PC-9 (cell line): ENCODE measurements at regions not wholly inside any gene's neighbourhood (a gene's known extent, or its start where the extent isn't known, plus 50 kb on each side); places are given as distances from the start of the nearest gene placed in this dataset.

Experiments used
- BruUV-seq: library from RNA; stranded (reverse); fragments of 400-500 nt; replicated peaks from 2 replicates; lab custom pipeline; 2021; lab: Mats Ljungman, UMichigan
- CTCF ChIA-PET: fragments of 300-600 bp; sonication (Branson Sonifier 250); formaldehyde crosslinking; loops from one replicate; lab custom pipeline; 2022; ENCODE audit warnings: antibody characterized with exemption; lab: Charles Lee
- POLR2A ChIA-PET: fragments of 300-600 bp; sonication (Branson Sonifier 250); formaldehyde crosslinking; loops from one replicate; lab custom pipeline; 2022; ENCODE audit warnings: antibody characterized with exemption; ENCODE audit not compliant: unreplicated experiment; lab: Charles Lee
- DNase-seq, 2 experiments: peaks; one replicate each; pipeline versions ENCODE4 v3.0.0 to v3.0.0-alpha.2; 2015 to 2022; ENCODE audit warnings: mixed read lengths in 1 of 2
- H2AFZ ChIP-seq: fragments of 200-600 bp; sonication (generic); 2 replicates; pipeline ENCODE4 v1.8.1; 2017; ENCODE audit warnings: antibody characterized with exemption
- H3F3A ChIP-seq: fragments of 200-600 bp; sonication (generic); 2 replicates; pipeline ENCODE4 v1.8.1; 2017; ENCODE audit warnings: antibody characterized with exemption, mild to moderate bottlenecking, low read depth; ENCODE audit not compliant: insufficient read depth
- H3K27ac ChIP-seq: fragments of 200-600 bp; sonication (generic); 2 replicates; pipeline ENCODE4 v1.6.1; 2016; ENCODE audit warnings: mixed run types
- H3K27me3 ChIP-seq: fragments of 200-600 bp; sonication (generic); 2 replicates; pipeline ENCODE4 v1.6.1; 2016; ENCODE audit warnings: low read depth, mixed run types; ENCODE audit not compliant: insufficient read depth
- H3K36me3 ChIP-seq: fragments of 200-600 bp; sonication (generic); 2 replicates; pipeline ENCODE4 v1.6.1; 2016; ENCODE audit warnings: low read depth, mixed run types
- H3K4me1 ChIP-seq: fragments of 200-600 bp; sonication (generic); replicated peaks from 2 replicates; pipeline ENCODE4 v1.6.1; 2016; ENCODE audit warnings: mixed run types; ENCODE audit not compliant: insufficient read depth
- H3K4me2 ChIP-seq: fragments of 200-600 bp; sonication (generic); 2 replicates; pipeline ENCODE4 v1.6.1; 2017; ENCODE audit warnings: mixed run types
- H3K4me3 ChIP-seq: fragments of 200-600 bp; sonication (generic); 2 replicates; pipeline ENCODE4 v1.6.1; 2016; ENCODE audit warnings: mixed run types
- H3K79me2 ChIP-seq: fragments of 200-600 bp; sonication (generic); 2 replicates; pipeline ENCODE4 v1.6.1; 2017; ENCODE audit warnings: low read depth, mixed run types
- H3K9me2 ChIP-seq: fragments of 200-600 bp; sonication (generic); 2 replicates; pipeline ENCODE4 v1.8.1; 2017; ENCODE audit warnings: mild to moderate bottlenecking; ENCODE audit not compliant: insufficient read depth
- H3K9me3 ChIP-seq: fragments of 200-600 bp; sonication (generic); 2 replicates; pipeline ENCODE4 v1.8.1; 2016; ENCODE audit warnings: low read depth; ENCODE audit not compliant: insufficient read depth
- H4K20me1 ChIP-seq: fragments of 200-600 bp; sonication (generic); 2 replicates; pipeline ENCODE4 v1.8.1; 2017; ENCODE audit not compliant: insufficient read depth
- CTCF ChIP-seq: fragments of 200-600 bp; sonication (generic); conservative IDR thresholded peaks from 2 replicates; pipeline ENCODE4 v1.6.1; 2017; ENCODE audit warnings: mixed run types, antibody characterized with exemption, mild to moderate bottlenecking, moderate library complexity
- EZH2 ChIP-seq: fragments of 200-600 bp; sonication (generic); IDR thresholded peaks from 2 replicates; pipeline ENCODE4 v1.8.0; 2017; ENCODE audit warnings: antibody characterized with exemption, low read depth
- intact Hi-C: fragments of 100-400 bp; cut with micrococcal nuclease; formaldehyde crosslinking; loops from one replicate; pipeline ENCODE4 v1.10.0; 2022; ENCODE audit not compliant: unreplicated experiment

DNA sequence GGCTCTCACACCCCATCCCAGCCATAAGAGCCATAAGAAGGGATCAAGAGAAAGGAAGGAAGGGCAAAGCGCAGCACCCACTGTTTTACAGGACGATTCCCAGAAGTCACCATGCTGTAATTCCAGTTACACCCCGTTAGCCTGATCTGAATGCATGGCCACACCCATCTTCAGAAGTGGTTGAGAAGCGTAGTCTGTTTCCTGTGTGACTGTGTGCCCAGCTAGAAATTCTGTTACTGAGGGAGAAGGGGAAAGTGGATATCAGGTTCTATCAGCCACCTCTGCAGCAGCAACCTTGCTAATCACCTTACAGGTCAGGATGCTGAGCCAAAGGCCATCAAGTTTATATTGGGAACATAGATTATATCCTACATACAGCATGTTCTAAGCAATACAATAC lies 260.0 kb downstream of the ABHD5 start:
- intact Hi-C loops = no loop called here
- H3K79me2 ChIP-seq = no peaks in the 10 kb centered on the region
- H2AFZ ChIP-seq = no peak overlapping the region
- no peak overlapping the region for H3K4me3 ChIP-seq
- ChIA-PET POLR2A (no interaction called here), CTCF (no interaction called here)
- no peaks in the 10 kb centered on the region; the same call in 1 of the 2 replicates for H3K9me3 ChIP-seq
- DNase-seq = no peak
- no peak for TF ChIP-seq CTCF
- no peak for TF ChIP-seq EZH2
- no peaks in the 10 kb centered on the region for H3K9me2 ChIP-seq
- H3K4me2 ChIP-seq = no peak overlapping the region
- H3K4me1 ChIP-seq = peaks cover 16% of the 10 kb centered on the region
- no peak overlapping the region for H3K27ac ChIP-seq
- no peaks in the 10 kb centered on the region for H3K27me3 ChIP-seq
- no peaks in the 10 kb centered on the region for H3K36me3 ChIP-seq
- BruUV-seq = no TSS peak
- H4K20me1 ChIP-seq = no peaks in the 10 kb centered on the region
- H3F3A ChIP-seq = peaks cover 15% of the 10 kb centered on the region; the same call in 1 of the 2 replicates

GRCh38 chr3:43951813-43952212 lies 261.1 kb downstream of the ABHD5 start:
- Histone ChIP-seq H3K27me3 (no peaks in the 10 kb centered on the region), H4K20me1 (no peaks in the 10 kb centered on the region), H3K79me2 (no peaks in the 10 kb centered on the region), H3F3A (peaks cover 15% of the 10 kb centered on the region; the same call in 1 of the 2 replicates), H3K4me1 (peaks cover 16% of the 10 kb centered on the region), H3K9me2 (no peaks in the 10 kb centered on the region), H3K4me3 (no peak overlapping the region), H3K27ac (no peak overlapping the region), H2AFZ (no peak overlapping the region), H3K36me3 (no peaks in the 10 kb centered on the region), H3K4me2 (no peak overlapping the region), H3K9me3 (no peaks in the 10 kb centered on the region; the same call in 1 of the 2 replicates)
- DNase-seq = no peak
- BruUV-seq = no TSS peak
- ChIA-PET POLR2A (no interaction called here), CTCF (no interaction called here)
- TF ChIP-seq CTCF (no peak), EZH2 (no peak)
- intact Hi-C loops = no loop called here

- no peak overlapping the region; the same call in 1 of the 2 replicates for H3K4me3 ChIP-seq
- no peaks in the 10 kb centered on the region for H3K79me2 ChIP-seq
- H4K20me1 ChIP-seq = no peaks in the 10 kb centered on the region
- H3K9me2 ChIP-seq = no peaks in the 10 kb centered on the region
- peaks cover 15% of the 10 kb centered on the region; the same call in 1 of the 2 replicates for H3F3A ChIP-seq
- no peak for DNase-seq
- H2AFZ ChIP-seq = no peak overlapping the region
- ChIA-PET POLR2A (no interaction called here), CTCF (interaction anchor here (0.6 kb wide), 1 partner anchor 75 kb away, joined by 15 read pairs; no protein-coding TSS in a partner anchor)
- H3K4me1 ChIP-seq = peaks cover 16% of the 10 kb centered on the region
- peak overlapping the region; percentile 67 for H3K4me2 ChIP-seq
- no TSS peak for BruUV-seq
- no peaks in the 10 kb centered on the region for H3K36me3 ChIP-seq
- intact Hi-C loops = no loop called here
- H3K27me3 ChIP-seq = no peaks in the 10 kb centered on the region
- H3K27ac ChIP-seq = no peak overlapping the region
- no peaks in the 10 kb centered on the region; the same call in 1 of the 2 replicates for H3K9me3 ChIP-seq
- TF ChIP-seq EZH2 = no peak
- no peak for TF ChIP-seq CTCF
Observed at GRCh38 chr3:43953380-43953779, 262.6 kb downstream of the ABHD5 start.
